ENCODE measurements at regions not wholly inside any gene's neighbourhood (a gene's known extent, or its start where the extent isn't known, plus 50 kb on each side); places are given as distances from the start of the nearest gene placed in this dataset.

DNA sequence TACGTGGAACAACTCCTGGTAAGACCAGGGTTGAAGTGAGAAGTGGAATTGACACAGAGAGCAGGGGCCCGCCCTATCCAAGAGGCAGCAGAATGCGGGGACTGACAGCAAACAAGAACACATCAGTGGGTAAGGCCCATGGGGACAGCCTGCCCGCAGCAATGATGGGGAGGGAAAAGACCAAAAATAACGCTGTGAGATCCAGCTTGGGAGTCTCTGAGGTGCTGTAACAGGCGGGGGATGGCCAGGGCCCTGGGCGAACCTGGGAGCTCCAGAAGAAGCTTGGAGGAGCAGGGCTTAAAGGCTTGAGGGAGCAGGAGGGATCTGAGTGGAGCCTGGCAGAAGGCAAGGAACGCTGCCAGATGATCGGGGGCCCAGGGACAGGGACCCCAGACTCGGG, 173.4 kb downstream of the TMEM200C start:
- Histone ChIP-seq H3K9ac (ENCODE audit: low read length) (no peak overlapping the region), H3K27ac (ENCODE audit: low read depth, low read length) (no peak overlapping the region), H3K4me3 (replicated peaks in 1 of 2; ENCODE audit: low read depth in 1 of 2, low read length in 2 of 2) (no peak overlapping the region), H3K27me3 (ENCODE audit: insufficient read depth, low read length) (no peaks in the 10 kb centered on the region), H2AFZ (ENCODE audit: low read depth, low read length, poor library complexity, severe bottlenecking) (no peak overlapping the region), H3K9me3 (ENCODE audit: control insufficient read depth in 1 of 2, insufficient read depth in 1 of 2, low read depth in 1 of 2, low read length in 2 of 2) (peaks cover 4 to 22% of the 10 kb centered on the region in 2 experiments; a peak in 3 of 4 replicates), H3K36me3 (ENCODE audit: control insufficient read depth in 1 of 2, insufficient read depth in 2 of 2, low read length in 2 of 2) (no peaks in the 10 kb centered on the region), H3K4me2 (ENCODE audit: low read length) (no peak overlapping the region), H3K79me2 (ENCODE audit: insufficient read depth, low read length) (no peaks in the 10 kb centered on the region), H3K4me1 (ENCODE audit: control insufficient read depth in 1 of 2, insufficient read depth in 2 of 2, low read length in 2 of 2) (no peaks in the 10 kb centered on the region), H3K9me2 (ENCODE audit: insufficient read depth) (no peaks in the 10 kb centered on the region), H4K20me1 (ENCODE audit: insufficient read depth) (no peaks in the 10 kb centered on the region)
- RAD21 ChIA-PET (ENCODE audit: low non-redundant PET in 1 of 2, low total read pairs in 2 of 2, uncharacterized antibody in 2 of 2, unreplicated experiment in 2 of 2), result no interaction called here
- intact Hi-C loops (cut with micrococcal nuclease), result no loop called here
- BruUV-seq (replicated peaks), result no TSS peak
- CTCF ChIA-PET, result no interaction called here
- POLR2A ChIA-PET, result no interaction called here
- no peak for TF ChIP-seq ZNF274 (IDR thresholded peaks at IDR 0.05; ENCODE audit: low read depth, low read length)
- no peak for TF ChIP-seq EGR1 (IDR thresholded peaks at IDR 0.05; ENCODE audit: low read depth)
- TF ChIP-seq EZH2phosphoT487 (IDR thresholded peaks at IDR 0.05; ENCODE audit: borderline replicate concordance), result no peak
- TF ChIP-seq TCF7L2 (IDR thresholded peaks at IDR 0.05; ENCODE audit: borderline replicate concordance, extremely low read depth, insufficient read depth, insufficient read length), result no peak
- TF ChIP-seq POLR2AphosphoS5 (IDR thresholded peaks at IDR 0.05; ENCODE audit: low read depth, low read length), result no peak
- TF ChIP-seq ELF1 (IDR thresholded peaks at IDR 0.05; ENCODE audit: borderline replicate concordance, low read depth), result no peak
- TF ChIP-seq, protein P1, sequence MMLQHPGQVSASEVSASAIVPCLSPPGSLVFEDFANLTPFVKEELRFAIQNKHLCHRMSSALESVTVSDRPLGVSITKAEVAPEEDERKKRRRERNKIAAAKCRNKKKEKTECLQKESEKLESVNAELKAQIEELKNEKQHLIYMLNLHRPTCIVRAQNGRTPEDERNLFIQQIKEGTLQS (IDR thresholded peaks at IDR 0.05), result no peak
- TF ChIP-seq JUND (IDR thresholded peaks at IDR 0.05), result no peak
- TF ChIP-seq CEBPB (IDR thresholded peaks at IDR 0.05; ENCODE audit: low read depth), result no peak
- no peak for TF ChIP-seq EZH2 (IDR thresholded peaks at IDR 0.05)
- TF ChIP-seq, protein P2, sequence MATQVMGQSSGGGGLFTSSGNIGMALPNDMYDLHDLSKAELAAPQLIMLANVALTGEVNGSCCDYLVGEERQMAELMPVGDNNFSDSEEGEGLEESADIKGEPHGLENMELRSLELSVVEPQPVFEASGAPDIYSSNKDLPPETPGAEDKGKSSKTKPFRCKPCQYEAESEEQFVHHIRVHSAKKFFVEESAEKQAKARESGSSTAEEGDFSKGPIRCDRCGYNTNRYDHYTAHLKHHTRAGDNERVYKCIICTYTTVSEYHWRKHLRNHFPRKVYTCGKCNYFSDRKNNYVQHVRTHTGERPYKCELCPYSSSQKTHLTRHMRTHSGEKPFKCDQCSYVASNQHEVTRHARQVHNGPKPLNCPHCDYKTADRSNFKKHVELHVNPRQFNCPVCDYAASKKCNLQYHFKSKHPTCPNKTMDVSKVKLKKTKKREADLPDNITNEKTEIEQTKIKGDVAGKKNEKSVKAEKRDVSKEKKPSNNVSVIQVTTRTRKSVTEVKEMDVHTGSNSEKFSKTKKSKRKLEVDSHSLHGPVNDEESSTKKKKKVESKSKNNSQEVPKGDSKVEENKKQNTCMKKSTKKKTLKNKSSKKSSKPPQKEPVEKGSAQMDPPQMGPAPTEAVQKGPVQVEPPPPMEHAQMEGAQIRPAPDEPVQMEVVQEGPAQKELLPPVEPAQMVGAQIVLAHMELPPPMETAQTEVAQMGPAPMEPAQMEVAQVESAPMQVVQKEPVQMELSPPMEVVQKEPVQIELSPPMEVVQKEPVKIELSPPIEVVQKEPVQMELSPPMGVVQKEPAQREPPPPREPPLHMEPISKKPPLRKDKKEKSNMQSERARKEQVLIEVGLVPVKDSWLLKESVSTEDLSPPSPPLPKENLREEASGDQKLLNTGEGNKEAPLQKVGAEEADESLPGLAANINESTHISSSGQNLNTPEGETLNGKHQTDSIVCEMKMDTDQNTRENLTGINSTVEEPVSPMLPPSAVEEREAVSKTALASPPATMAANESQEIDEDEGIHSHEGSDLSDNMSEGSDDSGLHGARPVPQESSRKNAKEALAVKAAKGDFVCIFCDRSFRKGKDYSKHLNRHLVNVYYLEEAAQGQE (IDR thresholded peaks at IDR 0.05; ENCODE audit: low read depth), result no peak
- ATAC-seq, result no peak
- no peak for DNase-seq (ENCODE audit: low read depth, low spot score)
